GM20000 (cell line): ENCODE measurements at regions not wholly inside any gene's neighbourhood (a gene's known extent, or its start where the extent isn't known, plus 50 kb on each side); places are given as distances from the start of the nearest gene placed in this dataset.

Source experiments
- DNase-seq: peaks from one replicate; pipeline ENCODE4 v3.0.0; 2012; ENCODE audit warnings: low spot score
- TF ChIP-seq, protein P1 (sequence below): IDR thresholded peaks from 2 replicates; pipeline ENCODE4 v1.5.1; 2012; ENCODE audit warnings: mild to moderate bottlenecking, control low read depth; ENCODE audit errors: extremely low read depth, missing control alignments

DNA sequence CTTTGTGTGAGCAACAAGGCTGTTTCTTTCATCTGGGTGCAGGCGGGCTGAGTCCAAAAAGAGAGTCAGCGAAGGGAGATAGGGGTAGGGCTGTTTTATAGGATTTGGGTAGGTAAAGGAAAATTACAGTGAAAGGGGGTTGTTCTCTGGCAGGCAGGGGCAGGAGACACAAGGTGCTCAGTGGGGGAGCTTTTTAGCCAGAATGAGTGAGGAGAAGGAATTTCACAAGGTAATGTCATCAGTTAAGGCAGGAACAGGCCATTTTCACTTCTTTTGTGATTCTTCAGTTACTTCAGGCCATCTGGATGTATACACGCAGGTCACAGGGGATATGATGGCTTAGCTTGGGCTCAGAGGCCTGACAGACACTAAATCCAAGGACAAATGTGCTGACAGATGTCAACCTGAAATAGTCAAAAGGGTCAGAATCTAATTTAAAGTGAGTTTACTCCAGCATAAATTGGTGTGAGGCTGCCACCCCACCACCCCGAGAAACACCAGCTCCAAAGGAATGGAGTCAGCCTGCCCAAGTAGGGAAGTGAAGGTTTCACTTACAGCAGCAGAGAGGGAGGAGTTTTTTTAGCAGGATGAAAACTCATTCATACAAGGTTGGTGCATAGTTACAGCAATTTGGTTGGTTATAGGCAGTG lies 560.0 kb upstream of the CDH4 start:
- no peak for DNase-seq

DNA sequence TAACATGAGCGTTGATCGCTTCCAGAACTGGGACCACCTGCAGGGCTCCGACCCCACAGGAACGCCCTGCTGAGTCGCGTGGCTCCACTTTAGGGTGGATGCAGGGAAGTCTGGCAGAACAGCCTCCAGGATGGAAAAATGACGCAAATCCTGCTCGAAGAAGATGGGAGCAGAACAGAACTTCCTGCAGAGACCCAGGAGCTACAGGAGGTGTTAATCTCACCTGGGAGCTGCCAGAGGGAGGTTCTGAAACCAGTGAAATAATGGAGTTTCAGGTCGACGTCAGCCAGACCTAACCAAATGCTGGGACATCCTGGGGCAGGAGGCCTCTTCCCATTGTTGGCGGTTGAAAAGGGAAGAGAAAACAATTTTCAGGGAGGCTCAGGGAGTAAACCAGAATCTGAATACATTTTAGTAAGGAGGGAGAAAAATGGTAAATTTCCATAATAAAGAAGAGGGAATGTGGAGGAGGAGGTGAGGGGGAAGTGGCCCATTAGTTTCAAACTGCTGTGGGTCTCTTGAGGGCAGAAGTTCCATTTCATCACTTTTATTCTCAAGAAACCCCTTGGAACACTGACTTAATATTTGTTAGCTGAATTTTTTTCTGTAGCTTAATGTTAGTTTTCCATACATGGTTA lies 558.4 kb upstream of the CDH4 start:
- TF ChIP-seq, protein P1, sequence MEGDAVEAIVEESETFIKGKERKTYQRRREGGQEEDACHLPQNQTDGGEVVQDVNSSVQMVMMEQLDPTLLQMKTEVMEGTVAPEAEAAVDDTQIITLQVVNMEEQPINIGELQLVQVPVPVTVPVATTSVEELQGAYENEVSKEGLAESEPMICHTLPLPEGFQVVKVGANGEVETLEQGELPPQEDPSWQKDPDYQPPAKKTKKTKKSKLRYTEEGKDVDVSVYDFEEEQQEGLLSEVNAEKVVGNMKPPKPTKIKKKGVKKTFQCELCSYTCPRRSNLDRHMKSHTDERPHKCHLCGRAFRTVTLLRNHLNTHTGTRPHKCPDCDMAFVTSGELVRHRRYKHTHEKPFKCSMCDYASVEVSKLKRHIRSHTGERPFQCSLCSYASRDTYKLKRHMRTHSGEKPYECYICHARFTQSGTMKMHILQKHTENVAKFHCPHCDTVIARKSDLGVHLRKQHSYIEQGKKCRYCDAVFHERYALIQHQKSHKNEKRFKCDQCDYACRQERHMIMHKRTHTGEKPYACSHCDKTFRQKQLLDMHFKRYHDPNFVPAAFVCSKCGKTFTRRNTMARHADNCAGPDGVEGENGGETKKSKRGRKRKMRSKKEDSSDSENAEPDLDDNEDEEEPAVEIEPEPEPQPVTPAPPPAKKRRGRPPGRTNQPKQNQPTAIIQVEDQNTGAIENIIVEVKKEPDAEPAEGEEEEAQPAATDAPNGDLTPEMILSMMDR: no peak
- DNase-seq: no peak

More for the DNA sequence above, 560.0 kb upstream of the CDH4 start:
- TF ChIP-seq, protein P1: no peak

DNA sequence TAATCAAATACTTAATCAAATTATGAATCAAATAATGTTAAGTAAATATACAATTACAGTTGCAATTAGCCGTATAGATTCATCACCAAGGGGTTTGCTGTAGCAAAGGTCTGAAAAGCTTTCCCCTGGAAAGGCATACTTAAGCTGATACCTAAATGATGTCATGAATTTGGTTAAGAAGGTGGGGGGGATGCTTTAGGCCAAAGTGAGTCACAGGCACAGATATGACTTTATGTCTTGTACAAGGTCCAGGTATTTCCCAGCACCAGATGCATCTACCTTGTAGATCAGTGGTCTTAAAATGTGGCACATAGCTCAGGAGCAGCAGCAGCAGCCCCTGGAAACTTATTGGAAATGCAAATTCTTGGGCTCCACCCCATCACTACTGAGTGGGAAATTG lies 557.3 kb upstream of the CDH4 start:
- DNase-seq: no peak
- TF ChIP-seq, protein P1: no peak

DNA sequence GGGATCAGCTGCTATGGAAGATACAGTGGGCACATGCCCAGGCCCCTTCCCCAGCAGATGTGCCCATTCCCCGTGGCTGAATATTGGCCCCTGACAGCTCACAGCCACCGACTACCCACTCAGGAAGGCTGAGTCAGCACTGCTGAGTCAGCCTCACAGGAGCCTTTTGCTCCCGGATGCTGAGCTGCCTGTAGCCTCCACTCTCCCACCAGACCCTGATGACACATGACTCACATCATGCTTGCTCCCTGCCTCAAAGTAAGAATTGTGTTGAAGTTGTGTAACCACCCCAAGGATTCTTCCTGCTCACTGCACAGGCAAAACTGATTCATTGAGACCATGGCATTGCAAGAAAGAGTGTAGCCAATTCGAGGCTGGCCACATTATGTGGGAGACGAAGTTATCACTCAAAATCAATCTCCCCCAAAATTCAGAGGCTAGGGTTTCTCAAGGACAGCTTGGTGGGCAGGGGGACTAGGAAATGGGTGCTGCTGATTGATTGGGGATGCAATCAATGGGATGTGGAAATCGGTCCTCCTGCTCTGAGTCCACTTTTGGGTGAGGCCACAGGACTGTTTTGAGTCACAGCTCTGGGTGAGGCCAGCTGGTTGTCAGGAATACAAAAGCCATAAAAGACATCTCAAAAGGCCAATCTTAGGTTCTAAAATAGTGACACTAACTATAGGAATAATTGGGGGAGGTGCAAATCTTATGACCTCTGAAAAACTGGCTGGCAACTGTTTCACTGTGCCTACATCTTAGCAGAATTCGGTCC lies 556.6 kb upstream of the CDH4 start:
- no peak for DNase-seq
- TF ChIP-seq, protein P1: no peak

DNA sequence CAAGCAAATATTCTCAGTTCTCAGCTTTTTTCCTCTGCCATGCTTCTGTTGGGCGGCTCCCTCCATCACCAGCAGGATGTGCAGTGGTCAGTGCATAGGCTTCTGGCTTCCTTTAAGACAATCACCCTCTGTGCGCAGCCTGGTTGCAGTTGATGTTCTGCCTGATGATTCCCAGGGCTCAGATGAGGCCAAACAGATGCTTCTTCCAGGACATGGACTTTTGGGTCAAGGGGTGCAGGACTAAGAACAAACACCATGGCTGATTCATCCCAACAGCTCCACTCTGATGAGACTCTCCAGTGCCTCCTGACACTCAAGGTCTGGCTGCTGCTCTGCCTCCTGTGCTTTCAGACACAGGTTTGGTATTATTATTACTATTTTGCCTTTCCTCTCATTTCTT lies 554.8 kb upstream of the CDH4 start:
- TF ChIP-seq, protein P1: no peak

DNA sequence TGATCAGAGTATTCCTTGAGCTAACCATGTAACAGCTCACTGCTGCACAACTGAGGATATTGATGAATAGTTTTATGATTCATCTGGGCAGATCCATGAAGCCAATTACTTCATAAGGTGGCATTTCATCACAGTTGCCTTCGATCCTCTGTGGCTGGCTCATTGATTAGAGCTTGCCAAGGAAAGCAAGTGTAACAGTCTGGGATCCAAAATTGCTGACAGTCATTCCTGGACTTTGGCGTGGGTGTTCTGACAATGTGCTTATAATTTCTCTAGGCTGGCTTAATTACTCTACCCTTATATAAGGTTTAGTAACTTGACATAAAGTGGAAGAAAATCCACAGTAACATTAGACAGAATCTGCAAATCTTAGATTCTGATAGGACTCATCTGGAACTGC lies 551.3 kb upstream of the CDH4 start:
- TF ChIP-seq, protein P1: no peak

More for the DNA sequence above, 554.8 kb upstream of the CDH4 start:
- no peak for DNase-seq

DNA sequence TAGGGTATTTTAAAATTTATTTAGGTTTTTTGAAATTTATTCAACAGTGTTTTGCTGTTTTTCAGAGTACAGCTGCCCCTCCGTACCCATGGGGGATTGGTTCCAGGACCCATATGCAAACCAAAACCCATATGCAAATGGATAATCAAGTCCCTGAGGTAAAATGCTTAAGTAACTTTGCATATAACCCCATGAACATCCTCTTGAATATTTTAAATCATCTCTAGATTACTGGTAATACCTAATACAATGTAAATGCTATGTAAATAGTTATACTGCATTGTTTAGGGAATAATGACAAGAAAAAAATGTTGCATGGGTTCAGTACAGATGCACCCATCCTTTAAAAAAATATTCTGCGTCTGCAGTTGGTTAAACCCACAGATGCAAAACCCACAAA lies 547.9 kb upstream of the CDH4 start:
- TF ChIP-seq, protein P1: no peak
- DNase-seq: no peak

More for the DNA sequence above, 551.3 kb upstream of the CDH4 start:
- DNase-seq: no peak
